ENCODE measurements at regions not wholly inside any gene's neighbourhood (a gene's known extent, or its start where the extent isn't known, plus 50 kb on each side); places are given as distances from the start of the nearest gene placed in this dataset.
A peak's percentile ranks its signal among the peaks of the same experiment; 100 is the strongest.

DNA sequence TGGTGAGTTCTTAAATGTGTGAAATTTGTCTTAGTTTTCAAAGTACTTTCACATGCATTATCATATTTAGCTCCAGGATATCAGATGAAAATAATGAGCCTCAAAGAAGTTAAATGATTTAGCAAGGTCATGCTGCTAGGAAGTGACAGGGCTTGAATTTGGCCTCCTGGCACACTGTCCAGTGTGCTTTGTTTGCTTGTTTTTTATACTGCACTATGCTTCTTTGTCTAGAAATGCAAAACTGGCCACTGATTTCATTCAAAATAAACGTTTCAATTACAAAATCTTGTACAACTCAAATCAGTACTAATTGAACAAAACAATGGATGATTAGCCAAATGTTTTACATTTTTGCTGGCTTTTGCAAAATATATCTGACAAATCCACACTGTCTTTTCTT is 583.3 kb upstream of the CBLB start:
- Histone ChIP-seq H3K27ac (no peak overlapping the region), H3K4me3 (no peak overlapping the region), H3K27me3 (no peaks in the 10 kb centered on the region), H3K9me3 (no peaks in the 10 kb centered on the region), H3K36me3 (no peaks in the 10 kb centered on the region), H3K4me1 (peaks cover 20 to 21% of the 10 kb centered on the region in 2 donors)
- TF ChIP-seq CTCF (IDR thresholded peaks at IDR 0.05 in 4 of 5, conservative IDR thresholded peaks at IDR 0.05 in 1 of 5) = no peak
- no peak for TF ChIP-seq POLR2A (IDR thresholded peaks at IDR 0.05)
- in situ Hi-C loops (cut with MboI; ENCODE audit: low sequenced_read_pairs in 4 of 4) (loop anchor here in 2 of 4 donors (10.0 kb wide), 1 partner anchor 107 kb away; no protein-coding TSS in a partner anchor), intact Hi-C loops (cut with DNase I; ENCODE audit: low total_unique reads) (no loop called here)
- DNase-seq (no peak), ATAC-seq (no peak)

DNA sequence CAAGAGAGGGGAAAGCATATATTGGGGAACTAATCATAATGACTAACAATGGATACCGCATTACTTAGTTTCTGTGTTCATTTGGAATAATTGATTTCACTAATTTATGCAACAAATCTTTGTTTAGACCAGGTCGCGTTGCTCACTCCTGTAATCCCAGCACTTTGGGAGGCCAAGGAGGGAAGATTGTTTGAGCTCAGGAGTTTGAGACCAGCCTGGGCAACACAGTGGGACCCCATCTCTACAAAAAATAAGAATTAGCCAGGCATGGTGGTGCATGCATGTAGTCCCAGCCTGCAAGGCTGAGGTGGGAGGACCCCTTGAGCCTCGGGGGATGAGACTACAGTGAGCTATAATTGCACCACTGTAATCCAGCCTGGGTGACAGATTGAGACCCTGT is 585.7 kb upstream of the CBLB start:
- H3K27ac ChIP-seq = no peak overlapping the region
- no peaks in the 10 kb centered on the region for H3K9me3 ChIP-seq
- no peak for ATAC-seq
- DNase-seq = no peak
- in situ Hi-C loops (cut with MboI; ENCODE audit: low sequenced_read_pairs in 4 of 4) = loop anchor here in 2 of 4 donors (10.0 kb wide), 1 partner anchor 110 kb away; no protein-coding TSS in a partner anchor
- peaks cover 37 to 38% of the 10 kb centered on the region in 2 donors for H3K4me1 ChIP-seq
- no peak overlapping the region for H3K4me3 ChIP-seq
- no peak for TF ChIP-seq POLR2A (IDR thresholded peaks at IDR 0.05)
- TF ChIP-seq CTCF (IDR thresholded peaks at IDR 0.05 in 4 of 5, conservative IDR thresholded peaks at IDR 0.05 in 1 of 5) = no peak
- no peaks in the 10 kb centered on the region for H3K36me3 ChIP-seq
- H3K27me3 ChIP-seq = no peaks in the 10 kb centered on the region
- intact Hi-C loops (cut with DNase I; ENCODE audit: low total_unique reads) = no loop called here

GRCh38 chr3:106457281-106458180 is 588.7 kb upstream of the CBLB start:
- no peaks in the 10 kb centered on the region for H3K9me3 ChIP-seq
- ATAC-seq (peak; percentile 99 to 100), DNase-seq (peak; percentile 84 to 91)
- in situ Hi-C loops (cut with MboI; ENCODE audit: low sequenced_read_pairs in 4 of 4) = loop anchor here in 2 of 4 donors (10.0 kb wide), 1 partner anchor 113 kb away; no protein-coding TSS in a partner anchor
- intact Hi-C loops (cut with DNase I; ENCODE audit: low total_unique reads) = loop anchor here (5.0 kb wide), 1 partner anchor 110 kb away; no protein-coding TSS in a partner anchor
- H3K36me3 ChIP-seq = no peaks in the 10 kb centered on the region
- H3K27me3 ChIP-seq = no peaks in the 10 kb centered on the region
- H3K4me3 ChIP-seq = no peak overlapping the region
- peaks cover 27% of the 10 kb centered on the region in 2 donors for H3K4me1 ChIP-seq
- TF ChIP-seq POLR2A (IDR thresholded peaks at IDR 0.05) = no peak
- no peak for TF ChIP-seq CTCF (IDR thresholded peaks at IDR 0.05 in 4 of 5, conservative IDR thresholded peaks at IDR 0.05 in 1 of 5)
- H3K27ac ChIP-seq = peak overlapping the region; percentile 70 to 79 (median 72)

DNA sequence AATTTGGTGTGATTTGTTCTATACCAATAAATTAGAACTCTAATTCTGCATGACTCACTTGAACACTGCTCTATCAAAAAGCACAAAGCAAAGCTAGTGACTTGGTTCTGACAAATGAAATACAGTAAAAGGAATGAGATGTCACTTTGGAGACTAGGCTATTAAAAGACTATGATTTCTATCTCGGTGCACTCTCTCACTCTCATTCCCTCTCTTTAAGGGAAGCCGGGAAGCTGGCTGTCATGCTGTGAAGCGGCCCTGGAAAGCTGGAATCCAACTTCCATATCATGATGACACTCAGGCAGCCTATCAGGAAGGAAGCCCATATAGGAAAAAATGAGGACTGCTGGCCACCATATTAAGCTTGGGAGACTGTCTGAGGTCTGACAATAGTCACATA is 590.1 kb upstream of the CBLB start:
- TF ChIP-seq POLR2A (IDR thresholded peaks at IDR 0.05) (no peak), CTCF (IDR thresholded peaks at IDR 0.05 in 4 of 5, conservative IDR thresholded peaks at IDR 0.05 in 1 of 5) (no peak)
- H3K9me3 ChIP-seq = no peaks in the 10 kb centered on the region
- H3K27me3 ChIP-seq = no peaks in the 10 kb centered on the region
- no peak for DNase-seq
- in situ Hi-C loops (cut with MboI; ENCODE audit: low sequenced_read_pairs in 4 of 4) = loop anchor here in 2 of 4 donors (10.0 kb wide), 1 partner anchor 114 kb away; no protein-coding TSS in a partner anchor
- peaks cover 22 to 24% of the 10 kb centered on the region in 2 donors for H3K4me1 ChIP-seq
- H3K27ac ChIP-seq = peak overlapping the region; percentile 51 to 79 (median 72)
- H3K36me3 ChIP-seq = no peaks in the 10 kb centered on the region
- no peak overlapping the region for H3K4me3 ChIP-seq
- ATAC-seq = peak; percentile 45 to 49
- intact Hi-C loops (cut with DNase I; ENCODE audit: low total_unique reads) = loop anchor here (5.0 kb wide), 1 partner anchor 112 kb away; no protein-coding TSS in a partner anchor
